AG09319 (cell line): ENCODE measurements at regions not wholly inside any gene's neighbourhood (a gene's known extent, or its start where the extent isn't known, plus 50 kb on each side); places are given as distances from the start of the nearest gene placed in this dataset.

Experiments
- DNase-seq: peaks from one replicate; pipeline ENCODE4 v3.0.0-alpha.2; 2010; ENCODE audit warnings: low read depth; ENCODE audit errors: extremely low read depth
- TF ChIP-seq, protein P1 (sequence below): IDR thresholded peaks from 2 replicates; pipeline ENCODE4 v1.5.1; 2011; ENCODE audit warnings: low read depth, mild to moderate bottlenecking, inconsistent platforms, low read length, moderate library complexity

DNA sequence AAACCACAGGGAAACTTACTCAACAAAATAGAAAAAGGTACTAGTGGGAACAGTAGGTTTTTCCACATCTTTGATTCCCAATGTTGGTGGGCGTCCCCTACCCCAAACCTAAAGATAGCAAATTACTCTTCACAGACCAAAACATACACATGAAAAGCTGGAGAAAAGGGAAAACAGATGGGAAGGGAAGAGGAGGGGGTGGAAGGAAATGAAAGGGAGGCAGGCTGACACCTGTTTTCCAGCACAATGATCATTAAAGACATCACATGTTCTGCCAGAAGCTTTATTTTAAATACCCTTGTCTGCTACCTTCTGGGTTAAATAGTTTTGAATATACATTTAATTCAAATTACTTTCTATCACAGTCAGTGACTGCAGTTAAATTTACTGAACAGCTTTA lies 1617.9 kb upstream of the SEL1L start:
- no peak for DNase-seq
- TF ChIP-seq, protein P1, sequence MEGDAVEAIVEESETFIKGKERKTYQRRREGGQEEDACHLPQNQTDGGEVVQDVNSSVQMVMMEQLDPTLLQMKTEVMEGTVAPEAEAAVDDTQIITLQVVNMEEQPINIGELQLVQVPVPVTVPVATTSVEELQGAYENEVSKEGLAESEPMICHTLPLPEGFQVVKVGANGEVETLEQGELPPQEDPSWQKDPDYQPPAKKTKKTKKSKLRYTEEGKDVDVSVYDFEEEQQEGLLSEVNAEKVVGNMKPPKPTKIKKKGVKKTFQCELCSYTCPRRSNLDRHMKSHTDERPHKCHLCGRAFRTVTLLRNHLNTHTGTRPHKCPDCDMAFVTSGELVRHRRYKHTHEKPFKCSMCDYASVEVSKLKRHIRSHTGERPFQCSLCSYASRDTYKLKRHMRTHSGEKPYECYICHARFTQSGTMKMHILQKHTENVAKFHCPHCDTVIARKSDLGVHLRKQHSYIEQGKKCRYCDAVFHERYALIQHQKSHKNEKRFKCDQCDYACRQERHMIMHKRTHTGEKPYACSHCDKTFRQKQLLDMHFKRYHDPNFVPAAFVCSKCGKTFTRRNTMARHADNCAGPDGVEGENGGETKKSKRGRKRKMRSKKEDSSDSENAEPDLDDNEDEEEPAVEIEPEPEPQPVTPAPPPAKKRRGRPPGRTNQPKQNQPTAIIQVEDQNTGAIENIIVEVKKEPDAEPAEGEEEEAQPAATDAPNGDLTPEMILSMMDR, result no peak

DNA sequence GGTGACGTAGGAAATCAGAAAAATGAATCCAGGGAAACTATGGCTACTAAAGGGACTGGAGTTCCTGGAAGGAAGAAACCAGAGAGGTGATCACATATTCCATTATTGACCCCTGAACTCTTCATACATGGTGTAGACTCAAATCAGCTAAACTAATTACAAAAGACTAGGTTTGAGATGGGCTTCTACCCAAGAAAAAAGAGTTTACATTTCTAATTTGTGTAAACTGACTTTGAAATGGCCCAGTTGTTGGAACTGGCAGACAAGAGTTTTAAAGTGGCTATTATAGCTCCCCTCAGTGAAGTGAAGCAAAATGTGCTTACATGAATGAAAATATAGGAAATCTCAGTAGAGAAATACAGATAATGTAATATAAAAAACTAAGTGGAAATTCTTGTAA lies 1619.4 kb upstream of the SEL1L start:
- TF ChIP-seq, protein P1, result no peak
- no peak for DNase-seq

DNA sequence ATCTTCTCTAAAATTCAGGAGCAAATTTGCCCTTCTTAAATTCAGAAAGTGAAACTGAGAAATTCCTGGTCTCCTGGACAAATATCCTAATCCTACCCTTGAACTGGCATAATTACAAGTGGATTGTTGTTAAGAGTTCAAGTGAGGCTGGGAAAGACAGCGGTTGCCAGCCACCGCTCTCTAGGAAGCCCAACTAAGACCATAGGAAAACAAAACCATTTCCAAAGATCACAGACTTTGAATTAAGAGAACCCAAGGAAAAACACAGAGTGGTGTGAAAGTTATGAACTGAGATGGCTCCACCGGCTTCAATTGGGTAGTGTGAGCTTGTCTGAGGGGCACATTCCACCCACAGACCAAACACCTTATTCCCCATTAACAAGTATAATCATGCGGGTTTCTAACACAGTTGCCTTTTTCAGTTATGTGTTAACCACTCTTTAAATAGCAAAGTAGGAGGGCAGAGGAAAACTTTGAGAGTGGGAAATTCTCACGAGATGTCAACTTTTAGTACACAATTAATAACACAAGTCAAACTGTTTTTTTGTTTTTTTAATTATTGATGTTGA lies 1628.8 kb upstream of the SEL1L start:
- no peak for DNase-seq
- TF ChIP-seq, protein P1, result no peak

DNA sequence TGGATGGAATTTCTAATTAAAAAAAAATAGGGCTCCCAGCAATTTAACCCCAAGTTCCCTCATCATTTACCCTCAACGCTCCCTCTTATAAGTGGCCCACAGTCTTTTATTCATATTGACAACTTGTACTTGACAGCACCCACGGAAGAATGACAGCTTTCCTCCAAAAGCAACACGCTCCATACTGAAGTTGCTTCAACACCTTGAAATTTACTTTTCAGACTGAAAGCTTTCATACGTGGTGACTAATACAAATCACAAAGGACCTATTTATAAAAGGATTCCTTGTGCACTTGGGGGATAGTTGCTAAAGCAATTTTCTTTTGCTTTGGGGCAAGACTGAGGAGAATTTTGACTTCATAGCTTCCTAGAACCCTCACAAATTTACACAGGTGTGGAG lies 1629.4 kb upstream of the SEL1L start:
- TF ChIP-seq, protein P1, result no peak
- no peak for DNase-seq

DNA sequence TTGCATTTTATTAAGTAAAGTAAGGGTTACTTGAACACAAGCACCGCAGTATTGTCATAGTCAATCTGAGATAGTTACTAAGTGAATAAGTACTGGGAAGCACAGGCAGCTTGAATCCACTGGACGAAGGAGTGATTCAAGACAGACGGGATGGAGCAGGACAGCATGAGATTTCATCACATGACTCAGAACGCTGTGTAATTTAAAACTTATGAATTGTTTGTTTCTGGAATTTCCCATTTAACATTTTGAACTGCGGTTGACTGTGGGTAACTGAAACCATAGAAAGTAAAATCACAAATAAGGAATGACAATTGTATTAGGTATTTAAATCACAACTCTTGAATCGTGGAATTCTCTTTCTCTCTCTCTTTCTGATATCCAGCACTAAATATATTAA lies 1630.4 kb upstream of the SEL1L start:
- DNase-seq, result peak; percentile 71
- TF ChIP-seq, protein P1, result no peak

DNA sequence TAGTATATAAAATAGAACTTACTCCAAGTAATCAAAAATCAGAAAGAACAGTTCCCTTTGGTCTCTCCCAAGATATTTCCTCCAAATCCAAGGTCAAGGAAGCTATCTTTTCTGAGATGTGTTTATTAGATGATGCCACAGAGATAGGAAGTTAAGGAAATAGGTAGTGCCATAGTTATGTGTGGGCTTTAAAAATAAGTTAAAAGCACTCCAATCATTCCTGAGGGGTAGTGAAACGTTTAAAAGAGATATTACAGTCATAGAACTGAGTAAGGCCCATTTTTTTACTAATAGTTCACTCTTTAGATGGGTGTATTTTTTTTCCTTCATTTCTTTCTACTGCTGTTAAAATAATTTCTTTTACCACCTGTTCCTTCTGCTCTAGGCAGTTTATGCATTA lies 1630.9 kb upstream of the SEL1L start:
- TF ChIP-seq, protein P1, result no peak
- DNase-seq, result no peak

DNA sequence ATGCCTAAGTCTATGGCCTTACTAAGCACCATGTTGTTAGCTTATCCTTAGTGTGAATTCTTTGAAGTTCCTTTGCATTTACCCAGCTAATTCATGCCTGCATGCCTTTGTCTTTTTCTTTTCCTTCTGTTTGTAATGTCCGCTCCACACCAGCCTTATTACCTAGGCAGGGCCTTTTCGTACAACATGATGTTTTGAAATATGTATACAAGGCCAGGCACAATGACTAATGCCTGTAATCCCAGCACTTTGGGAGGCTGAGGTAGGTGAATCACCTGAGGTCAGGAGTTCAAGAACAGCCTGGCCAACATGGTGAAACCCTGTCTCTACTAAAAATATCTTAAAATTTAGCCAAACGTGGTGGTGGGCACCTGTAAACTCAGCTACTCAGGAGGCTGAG lies 1636.5 kb upstream of the SEL1L start:
- no peak for DNase-seq
- TF ChIP-seq, protein P1, result no peak
